Panc1 (cell line): ENCODE measurements at regions not wholly inside any gene's neighbourhood (a gene's known extent, or its start where the extent isn't known, plus 50 kb on each side); places are given as distances from the start of the nearest gene placed in this dataset.

Source experiments
- POLR2AphosphoS5 ChIP-seq: IDR thresholded peaks from 2 replicates; pipeline ENCODE4 v1.6.1; 2012; ENCODE audit warnings: mild to moderate bottlenecking, low read depth, low read length, moderate library complexity
- SIN3A ChIP-seq: IDR thresholded peaks from 2 replicates; pipeline ENCODE4 v1.6.1; 2012; ENCODE audit warnings: low read depth, mild to moderate bottlenecking, low read length, moderate library complexity, borderline replicate concordance; ENCODE audit not compliant: insufficient read depth
- TCF7L2 ChIP-seq: IDR thresholded peaks from 2 replicates; pipeline ENCODE4 v1.6.1; 2011; ENCODE audit warnings: mild to moderate bottlenecking, low read depth, low read length, inconsistent platforms
- TF ChIP-seq, protein P1 (sequence below), 2 experiments: IDR thresholded peaks; 2 replicates each; pipeline ENCODE4 v1.6.1; 2011 to 2012; ENCODE audit warnings: low read depth in 2 of 2, control low read depth in 1 of 2, low read length in 1 of 2, mild to moderate bottlenecking in 1 of 2, moderate library complexity in 1 of 2; ENCODE audit not compliant: insufficient read depth in 1 of 2
- TF ChIP-seq, protein P2 (sequence below): fragments of 450-650 bp; IDR thresholded peaks from 2 replicates; pipeline ENCODE4 v1.5.1; 2017; ENCODE audit warnings: mild to moderate bottlenecking

DNA sequence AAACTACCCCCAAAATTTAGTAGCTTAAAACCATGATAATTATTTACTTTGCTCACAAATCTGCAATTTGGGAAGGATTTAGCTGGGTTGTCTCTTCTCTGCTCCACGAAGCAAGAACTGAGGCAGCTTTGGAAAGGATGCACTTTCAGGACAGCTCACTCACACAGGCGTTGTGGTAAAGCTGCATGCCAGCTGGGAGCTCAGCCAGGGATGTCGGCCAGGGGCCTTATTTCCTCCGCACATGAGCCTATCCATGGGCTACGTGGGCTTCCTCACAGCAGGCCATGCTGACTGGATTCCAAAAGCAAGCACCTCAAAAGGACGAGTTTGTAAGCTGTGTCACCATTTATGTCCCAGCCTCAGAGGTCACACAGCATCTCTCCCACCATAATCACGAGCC lies 301.3 kb upstream of the IGF1R start:
- TF ChIP-seq, protein P1, sequence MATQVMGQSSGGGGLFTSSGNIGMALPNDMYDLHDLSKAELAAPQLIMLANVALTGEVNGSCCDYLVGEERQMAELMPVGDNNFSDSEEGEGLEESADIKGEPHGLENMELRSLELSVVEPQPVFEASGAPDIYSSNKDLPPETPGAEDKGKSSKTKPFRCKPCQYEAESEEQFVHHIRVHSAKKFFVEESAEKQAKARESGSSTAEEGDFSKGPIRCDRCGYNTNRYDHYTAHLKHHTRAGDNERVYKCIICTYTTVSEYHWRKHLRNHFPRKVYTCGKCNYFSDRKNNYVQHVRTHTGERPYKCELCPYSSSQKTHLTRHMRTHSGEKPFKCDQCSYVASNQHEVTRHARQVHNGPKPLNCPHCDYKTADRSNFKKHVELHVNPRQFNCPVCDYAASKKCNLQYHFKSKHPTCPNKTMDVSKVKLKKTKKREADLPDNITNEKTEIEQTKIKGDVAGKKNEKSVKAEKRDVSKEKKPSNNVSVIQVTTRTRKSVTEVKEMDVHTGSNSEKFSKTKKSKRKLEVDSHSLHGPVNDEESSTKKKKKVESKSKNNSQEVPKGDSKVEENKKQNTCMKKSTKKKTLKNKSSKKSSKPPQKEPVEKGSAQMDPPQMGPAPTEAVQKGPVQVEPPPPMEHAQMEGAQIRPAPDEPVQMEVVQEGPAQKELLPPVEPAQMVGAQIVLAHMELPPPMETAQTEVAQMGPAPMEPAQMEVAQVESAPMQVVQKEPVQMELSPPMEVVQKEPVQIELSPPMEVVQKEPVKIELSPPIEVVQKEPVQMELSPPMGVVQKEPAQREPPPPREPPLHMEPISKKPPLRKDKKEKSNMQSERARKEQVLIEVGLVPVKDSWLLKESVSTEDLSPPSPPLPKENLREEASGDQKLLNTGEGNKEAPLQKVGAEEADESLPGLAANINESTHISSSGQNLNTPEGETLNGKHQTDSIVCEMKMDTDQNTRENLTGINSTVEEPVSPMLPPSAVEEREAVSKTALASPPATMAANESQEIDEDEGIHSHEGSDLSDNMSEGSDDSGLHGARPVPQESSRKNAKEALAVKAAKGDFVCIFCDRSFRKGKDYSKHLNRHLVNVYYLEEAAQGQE (IDR thresholded peaks at IDR 0.05; ENCODE audit: insufficient read depth in 1 of 2, low read depth in 2 of 2, low read length in 1 of 2): no peak
- TF ChIP-seq, protein P2, sequence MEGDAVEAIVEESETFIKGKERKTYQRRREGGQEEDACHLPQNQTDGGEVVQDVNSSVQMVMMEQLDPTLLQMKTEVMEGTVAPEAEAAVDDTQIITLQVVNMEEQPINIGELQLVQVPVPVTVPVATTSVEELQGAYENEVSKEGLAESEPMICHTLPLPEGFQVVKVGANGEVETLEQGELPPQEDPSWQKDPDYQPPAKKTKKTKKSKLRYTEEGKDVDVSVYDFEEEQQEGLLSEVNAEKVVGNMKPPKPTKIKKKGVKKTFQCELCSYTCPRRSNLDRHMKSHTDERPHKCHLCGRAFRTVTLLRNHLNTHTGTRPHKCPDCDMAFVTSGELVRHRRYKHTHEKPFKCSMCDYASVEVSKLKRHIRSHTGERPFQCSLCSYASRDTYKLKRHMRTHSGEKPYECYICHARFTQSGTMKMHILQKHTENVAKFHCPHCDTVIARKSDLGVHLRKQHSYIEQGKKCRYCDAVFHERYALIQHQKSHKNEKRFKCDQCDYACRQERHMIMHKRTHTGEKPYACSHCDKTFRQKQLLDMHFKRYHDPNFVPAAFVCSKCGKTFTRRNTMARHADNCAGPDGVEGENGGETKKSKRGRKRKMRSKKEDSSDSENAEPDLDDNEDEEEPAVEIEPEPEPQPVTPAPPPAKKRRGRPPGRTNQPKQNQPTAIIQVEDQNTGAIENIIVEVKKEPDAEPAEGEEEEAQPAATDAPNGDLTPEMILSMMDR: no peak
- TF ChIP-seq TCF7L2 (no peak), POLR2AphosphoS5 (no peak), SIN3A (no peak)
